CD4-positive, alpha-beta T cell (primary cell): ENCODE measurements at regions not wholly inside any gene's neighbourhood (a gene's known extent, or its start where the extent isn't known, plus 50 kb on each side); places are given as distances from the start of the nearest gene placed in this dataset.
"Not testable (repeated sequence)": the region's sequence is repeated elsewhere in the genome, so short reads cannot be mapped to it uniquely, and the experiment has no call there.

ENCODE experiments used
- ATAC-seq: fragments of 200-7000 bp; cut with Tn5 transposase; one replicate; pipeline ENCODE4 v1.10.0; 2022; ENCODE audit warnings: mild to moderate bottlenecking; ENCODE audit not compliant: poor library complexity
- CTCF ChIA-PET: fragments of 350-600 bp; sonication (Branson Sonifier 250); formaldehyde crosslinking; loops from one replicate; lab custom pipeline; 2021; ENCODE audit warnings: antibody characterized with exemption, inconsistent platforms; lab: Charles Lee
- POLR2A ChIA-PET: fragments of 350-600 bp; sonication (Branson Sonifier 250); formaldehyde crosslinking; loops from one replicate; lab custom pipeline; 2021; ENCODE audit warnings: antibody characterized with exemption, inconsistent platforms; lab: Charles Lee
- DNase-seq, 14 experiments: peaks; one replicate each; pipeline ENCODE4 v3.0.0-alpha.2; 2013 to 2020; ENCODE audit warnings: mixed read lengths in 2 of 14
- H3K27ac ChIP-seq, 2 donors: one replicate each; pipeline versions ENCODE4 v1.5.1 to v1.7.0; 2013; ENCODE audit warnings: low read length in 2 of 2, low read depth in 1 of 2, mild to moderate bottlenecking in 1 of 2
- H3K27me3 ChIP-seq, 2 experiments: 1 replicate in 1 of 2; 2 replicates in 1 of 2; pipeline versions ENCODE4 v1.6.1 to v1.7.0; 2013; ENCODE audit warnings: low read length in 2 of 2, control low read depth in 1 of 2, mild to moderate bottlenecking in 1 of 2, moderate library complexity in 1 of 2; ENCODE audit not compliant: insufficient read depth in 2 of 2, control insufficient read depth in 1 of 2
- H3K36me3 ChIP-seq: one replicate; pipeline ENCODE4 v1.6.1; 2013; ENCODE audit warnings: low read length, control low read depth; ENCODE audit not compliant: insufficient read depth
- H3K4me1 ChIP-seq: one replicate; pipeline ENCODE4 v1.6.1; 2013; ENCODE audit warnings: low read length, control low read depth; ENCODE audit not compliant: insufficient read depth
- H3K4me3 ChIP-seq: one replicate; pipeline ENCODE4 v1.5.1; 2013; ENCODE audit warnings: mild to moderate bottlenecking, low read length, moderate library complexity
- H3K9me3 ChIP-seq, 2 experiments: 1 replicate in 1 of 2; 2 replicates in 1 of 2; pipeline versions ENCODE4 v1.6.1 to v1.7.0; 2013; ENCODE audit warnings: low read length in 2 of 2, mild to moderate bottlenecking in 2 of 2, control low read depth in 1 of 2, moderate library complexity in 1 of 2; ENCODE audit not compliant: control insufficient read depth in 1 of 2, insufficient read depth in 1 of 2
- H3K27ac Mint-ChIP-seq: one replicate; pipeline ENCODE4 v1.8.0; 2020; ENCODE audit warnings: mixed read lengths
- H3K27me3 Mint-ChIP-seq: one replicate; pipeline ENCODE4 v1.8.0; 2021; ENCODE audit warnings: mixed read lengths
- H3K36me3 Mint-ChIP-seq: one replicate; pipeline ENCODE4 v1.8.0; 2021; ENCODE audit warnings: low read depth, mixed read lengths
- H3K4me1 Mint-ChIP-seq: one replicate; pipeline ENCODE4 v1.8.0; 2021; ENCODE audit warnings: low read depth, mixed read lengths
- H3K4me3 Mint-ChIP-seq: one replicate; pipeline ENCODE4 v1.8.0; 2020; ENCODE audit warnings: mild to moderate bottlenecking, mixed read lengths
- H3K9me3 Mint-ChIP-seq: one replicate; pipeline ENCODE4 v1.8.0; 2020; ENCODE audit warnings: mixed read lengths
- intact Hi-C, 2 experiments: fragments of 100-400 bp; cut with DNase I in 1 of 2; cut with micrococcal nuclease in 1 of 2; formaldehyde crosslinking; loops; one replicate each; pipeline versions ENCODE4 v1.15.1 to v1.9.0; 2023 to 2025; cut with DNase I, micrococcal nuclease
- TF ChIP-seq, protein P1 (sequence below): fragments of 200-600 bp; IDR thresholded peaks from one replicate; pipeline ENCODE4 v1.8.0; 2022; ENCODE audit warnings: antibody characterized with exemption, mild to moderate bottlenecking

DNA sequence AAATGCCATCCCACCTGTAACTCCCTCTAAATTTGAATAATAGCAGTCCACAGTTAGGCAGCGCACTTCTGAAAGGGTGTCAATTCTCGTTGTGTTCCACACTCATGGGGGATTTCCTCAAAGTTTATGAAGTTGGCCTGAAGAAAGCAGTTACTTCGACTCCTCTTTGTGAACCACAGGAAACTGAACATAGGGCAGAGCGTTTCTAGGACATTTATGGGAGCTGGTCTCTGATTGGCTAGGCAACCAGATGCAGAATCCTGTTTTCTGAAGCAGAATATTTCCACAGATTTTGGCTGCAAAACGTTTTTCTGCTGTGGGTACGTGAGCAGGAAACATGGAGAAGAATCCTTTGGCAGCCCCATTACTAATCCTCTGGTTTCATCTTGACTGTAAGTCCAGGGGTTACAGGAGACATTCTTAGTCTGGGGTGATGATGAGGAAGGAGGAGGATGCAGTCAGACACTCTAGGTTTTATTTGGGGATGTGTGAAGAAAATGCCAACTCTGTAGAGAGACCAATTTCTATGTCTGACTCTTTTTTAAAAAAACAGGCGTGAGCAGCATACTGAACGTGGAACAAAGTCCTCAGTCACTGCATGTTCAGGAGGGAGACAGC lies 431.5 kb upstream of the OR4E1 start:
- ChIA-PET POLR2A (no interaction called here), CTCF (no interaction called here)
- peaks cover 32% of the 10 kb centered on the region for H3K4me1 Mint-ChIP-seq
- TF ChIP-seq, protein P1, sequence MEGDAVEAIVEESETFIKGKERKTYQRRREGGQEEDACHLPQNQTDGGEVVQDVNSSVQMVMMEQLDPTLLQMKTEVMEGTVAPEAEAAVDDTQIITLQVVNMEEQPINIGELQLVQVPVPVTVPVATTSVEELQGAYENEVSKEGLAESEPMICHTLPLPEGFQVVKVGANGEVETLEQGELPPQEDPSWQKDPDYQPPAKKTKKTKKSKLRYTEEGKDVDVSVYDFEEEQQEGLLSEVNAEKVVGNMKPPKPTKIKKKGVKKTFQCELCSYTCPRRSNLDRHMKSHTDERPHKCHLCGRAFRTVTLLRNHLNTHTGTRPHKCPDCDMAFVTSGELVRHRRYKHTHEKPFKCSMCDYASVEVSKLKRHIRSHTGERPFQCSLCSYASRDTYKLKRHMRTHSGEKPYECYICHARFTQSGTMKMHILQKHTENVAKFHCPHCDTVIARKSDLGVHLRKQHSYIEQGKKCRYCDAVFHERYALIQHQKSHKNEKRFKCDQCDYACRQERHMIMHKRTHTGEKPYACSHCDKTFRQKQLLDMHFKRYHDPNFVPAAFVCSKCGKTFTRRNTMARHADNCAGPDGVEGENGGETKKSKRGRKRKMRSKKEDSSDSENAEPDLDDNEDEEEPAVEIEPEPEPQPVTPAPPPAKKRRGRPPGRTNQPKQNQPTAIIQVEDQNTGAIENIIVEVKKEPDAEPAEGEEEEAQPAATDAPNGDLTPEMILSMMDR, result no peak
- intact Hi-C loops, result no loop called here
- no peak overlapping the region for H3K27ac ChIP-seq
- H3K9me3 ChIP-seq, result no peaks in the 10 kb centered on the region
- DNase-seq (peak in 2 of 14 experiments; percentile 38 to 48), ATAC-seq (peak; percentile 34)
- no peaks in the 10 kb centered on the region for H3K9me3 Mint-ChIP-seq
- peak overlapping the region; percentile 56 for H3K4me3 Mint-ChIP-seq
- no peaks in the 10 kb centered on the region for H3K27me3 ChIP-seq
- H3K27me3 Mint-ChIP-seq, result no peaks in the 10 kb centered on the region
- peak overlapping the region; percentile 71 for H3K27ac Mint-ChIP-seq
- H3K4me3 ChIP-seq, result peak overlapping the region; percentile 17
- H3K36me3 Mint-ChIP-seq, result no peaks in the 10 kb centered on the region
- peaks cover 5% of the 10 kb centered on the region for H3K4me1 ChIP-seq
- H3K36me3 ChIP-seq, result no peaks in the 10 kb centered on the region

DNA sequence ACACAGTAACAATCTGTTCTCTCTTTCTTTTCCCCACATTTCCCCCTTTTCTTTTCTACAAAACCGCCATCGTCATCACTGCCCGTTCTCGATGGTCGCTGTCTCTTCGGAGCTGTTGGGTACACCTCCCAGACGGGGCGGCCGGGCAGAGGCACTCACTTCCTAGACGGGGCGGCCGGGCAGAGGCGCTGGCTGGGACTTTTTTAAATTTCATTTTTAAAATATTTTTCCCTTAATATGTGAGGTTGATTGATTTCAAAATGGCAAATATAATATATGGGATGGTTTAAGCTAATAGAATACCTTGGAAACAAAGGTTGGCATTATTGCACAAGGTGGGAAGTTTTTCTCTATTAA lies 427.1 kb upstream of the OR4E1 start:
- POLR2A ChIA-PET, result interaction anchor here (0.7 to 1.0 kb wide), 5 partner anchors 16 to 54 kb away, joined by 3 to 8 read pairs (median 5); no protein-coding TSS in a partner anchor
- intact Hi-C loops, result loop anchor here (1.0 to 5.0 kb wide), 5 partner anchors 16 to 62 kb away; no protein-coding TSS in a partner anchor

DNA sequence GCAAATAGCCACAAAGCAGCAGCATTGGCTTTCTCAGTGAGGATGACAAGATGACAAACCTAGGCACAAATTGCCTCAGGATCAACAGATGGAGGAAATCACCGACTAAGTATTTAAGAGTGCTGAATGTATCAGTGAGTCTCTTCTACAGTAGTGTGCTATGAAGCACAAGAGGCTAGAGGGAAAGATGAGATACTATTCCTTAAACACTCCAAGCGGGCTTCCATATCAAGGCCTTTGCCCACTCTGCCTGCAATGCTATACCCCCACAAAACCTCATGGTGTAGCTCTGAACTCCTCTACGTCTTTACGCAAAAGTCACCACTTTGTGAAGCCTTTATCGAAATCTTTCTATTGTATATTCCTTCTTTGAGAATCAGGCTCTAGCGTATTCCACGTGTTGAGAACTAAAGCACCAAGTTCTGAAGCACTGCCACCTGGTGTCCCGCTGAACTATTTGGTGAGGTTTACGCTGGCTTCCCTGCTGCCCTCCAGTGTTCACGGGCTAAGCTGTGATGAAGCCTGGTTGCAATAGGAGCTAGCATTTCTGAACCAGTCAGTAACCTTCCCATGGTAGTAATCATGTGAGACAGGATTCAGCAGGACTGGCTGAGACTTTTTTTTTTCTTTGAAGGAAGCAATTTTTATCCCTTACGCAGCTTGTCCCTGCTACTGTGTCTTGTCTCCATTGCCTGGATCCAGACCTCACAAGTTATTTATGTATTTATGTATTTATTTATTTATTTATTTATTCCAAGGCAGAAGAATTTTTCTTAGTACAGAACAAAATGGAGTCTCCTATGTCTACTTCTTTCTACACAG lies 426.5 kb upstream of the OR4E1 start:
- DNase-seq (peak; percentile 28 to 83 (median 55)), ATAC-seq (peak; percentile 74)
- ChIA-PET POLR2A (interaction anchor here (0.7 to 1.2 kb wide), 6 partner anchors 16 to 53 kb away, joined by 3 to 8 read pairs (median 5); no protein-coding TSS in a partner anchor), CTCF (interaction anchor here (0.5 to 2.0 kb wide), 12 partner anchors 12 to 548 kb away, joined by 3 to 13 read pairs (median 4); no protein-coding TSS in a partner anchor)
- H3K4me3 ChIP-seq, result no peak overlapping the region
- Mint-ChIP-seq H3K4me1 (peaks cover 53% of the 10 kb centered on the region), H3K9me3 (no peaks in the 10 kb centered on the region), H3K27me3 (no peaks in the 10 kb centered on the region), H3K27ac (peak overlapping the region; percentile 67), H3K36me3 (no peaks in the 10 kb centered on the region), H3K4me3 (peak overlapping the region; percentile 54)
- no peaks in the 10 kb centered on the region for H3K9me3 ChIP-seq
- intact Hi-C loops, result loop anchor here (1.0 to 5.0 kb wide), 5 partner anchors 15 to 61 kb away; no protein-coding TSS in a partner anchor
- H3K27ac ChIP-seq, result no peak overlapping the region
- H3K27me3 ChIP-seq, result no peaks in the 10 kb centered on the region
- peaks cover 24% of the 10 kb centered on the region for H3K4me1 ChIP-seq
- TF ChIP-seq, protein P1, result peak; percentile 61
- H3K36me3 ChIP-seq, result no peaks in the 10 kb centered on the region

More for the DNA sequence above, 427.1 kb upstream of the OR4E1 start:
- ATAC-seq, H3K36me3 ChIP-seq, H3K4me3 ChIP-seq, H3K9me3 ChIP-seq, H3K4me3 Mint-ChIP-seq, H3K27ac ChIP-seq, H3K36me3 Mint-ChIP-seq, H3K27ac Mint-ChIP-seq, H3K27me3 Mint-ChIP-seq, DNase-seq, H3K9me3 Mint-ChIP-seq, H3K27me3 ChIP-seq: not testable (repeated sequence)
- H3K4me1 ChIP-seq, result peaks cover 22% of the 10 kb centered on the region
- CTCF ChIA-PET, result interaction anchor here (0.5 to 2.0 kb wide), 12 partner anchors 11 to 547 kb away, joined by 3 to 13 read pairs (median 4); no protein-coding TSS in a partner anchor
- peaks cover 53% of the 10 kb centered on the region for H3K4me1 Mint-ChIP-seq
